ENCODE measurements at regions not wholly inside any gene's neighbourhood (a gene's known extent, or its start where the extent isn't known, plus 50 kb on each side); places are given as distances from the start of the nearest gene placed in this dataset.

DNA sequence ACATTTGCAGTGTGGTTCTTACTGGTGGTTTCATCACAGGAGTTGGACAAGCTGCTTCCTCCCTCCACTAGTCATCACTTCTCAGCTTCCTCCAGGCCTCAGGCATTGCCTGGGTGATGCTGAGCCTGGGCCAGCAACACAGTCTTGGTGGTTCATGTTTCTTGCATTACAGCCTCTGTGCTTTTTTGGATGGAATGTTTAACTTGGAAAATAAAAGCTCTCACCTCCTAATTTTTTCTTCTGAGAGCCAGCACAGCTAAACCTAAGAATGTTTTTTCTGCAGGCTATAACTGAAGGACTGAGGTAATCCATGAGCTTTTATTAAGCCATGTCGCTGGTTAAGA lies 66.1 kb upstream of the RHOU start:
- TF ChIP-seq, protein P1, sequence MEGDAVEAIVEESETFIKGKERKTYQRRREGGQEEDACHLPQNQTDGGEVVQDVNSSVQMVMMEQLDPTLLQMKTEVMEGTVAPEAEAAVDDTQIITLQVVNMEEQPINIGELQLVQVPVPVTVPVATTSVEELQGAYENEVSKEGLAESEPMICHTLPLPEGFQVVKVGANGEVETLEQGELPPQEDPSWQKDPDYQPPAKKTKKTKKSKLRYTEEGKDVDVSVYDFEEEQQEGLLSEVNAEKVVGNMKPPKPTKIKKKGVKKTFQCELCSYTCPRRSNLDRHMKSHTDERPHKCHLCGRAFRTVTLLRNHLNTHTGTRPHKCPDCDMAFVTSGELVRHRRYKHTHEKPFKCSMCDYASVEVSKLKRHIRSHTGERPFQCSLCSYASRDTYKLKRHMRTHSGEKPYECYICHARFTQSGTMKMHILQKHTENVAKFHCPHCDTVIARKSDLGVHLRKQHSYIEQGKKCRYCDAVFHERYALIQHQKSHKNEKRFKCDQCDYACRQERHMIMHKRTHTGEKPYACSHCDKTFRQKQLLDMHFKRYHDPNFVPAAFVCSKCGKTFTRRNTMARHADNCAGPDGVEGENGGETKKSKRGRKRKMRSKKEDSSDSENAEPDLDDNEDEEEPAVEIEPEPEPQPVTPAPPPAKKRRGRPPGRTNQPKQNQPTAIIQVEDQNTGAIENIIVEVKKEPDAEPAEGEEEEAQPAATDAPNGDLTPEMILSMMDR (IDR thresholded peaks at IDR 0.05), result no peak
- no peak for TF ChIP-seq EZH2 (IDR thresholded peaks at IDR 0.05)

Data from neural progenitor cell (in vitro differentiated cells).